Neural crest cell (in vitro differentiated cells): ENCODE measurements at regions not wholly inside any gene's neighbourhood (a gene's known extent, or its start where the extent isn't known, plus 50 kb on each side); places are given as distances from the start of the nearest gene placed in this dataset.

ENCODE experiments used
- DNase-seq: peaks from one replicate; pipeline ENCODE4 v3.0.0; 2021; ENCODE audit warnings: low read depth, mixed read lengths, low spot score
- H3K27ac Mint-ChIP-seq: one replicate; pipeline ENCODE4 v1.8.0; 2021; ENCODE audit warnings: mild to moderate bottlenecking, mixed read lengths; ENCODE audit not compliant: unreplicated experiment
- H3K27me3 Mint-ChIP-seq: 2 replicates; pipeline ENCODE4 v1.8.0; 2021; ENCODE audit warnings: low read depth, mild to moderate bottlenecking, mixed read lengths
- H3K36me3 Mint-ChIP-seq: 2 replicates; pipeline ENCODE4 v1.8.0; 2021; ENCODE audit warnings: low read depth, mild to moderate bottlenecking, mixed read lengths
- H3K4me1 Mint-ChIP-seq: 2 replicates; pipeline ENCODE4 v1.8.0; 2021; ENCODE audit warnings: mixed read lengths
- H3K4me3 Mint-ChIP-seq: one replicate; pipeline ENCODE4 v1.8.0; 2021; ENCODE audit warnings: mild to moderate bottlenecking, mixed read lengths
- H3K9me3 Mint-ChIP-seq: 2 replicates; pipeline ENCODE4 v1.8.0; 2021; ENCODE audit warnings: mixed read lengths
- CTCF ChIP-seq: fragments of 200-600 bp; sonication (generic); conservative IDR thresholded peaks from 2 replicates; pipeline ENCODE4 v1.5.0; 2021; ENCODE audit warnings: antibody characterized with exemption, mild to moderate bottlenecking

- no peak overlapping the region for H3K4me3 Mint-ChIP-seq
- no peaks in the 10 kb centered on the region for H3K4me1 Mint-ChIP-seq
- H3K36me3 Mint-ChIP-seq: peaks cover 13% of the 10 kb centered on the region
- H3K27ac Mint-ChIP-seq: no peak overlapping the region
- peaks cover 3% of the 10 kb centered on the region for H3K27me3 Mint-ChIP-seq
- no peak for DNase-seq
- TF ChIP-seq CTCF: no peak
- peaks cover 20% of the 10 kb centered on the region for H3K9me3 Mint-ChIP-seq
These were observed 229.7 kb upstream of the FOXG1 start for GRCh38 chr14:28536889-28537288.

GRCh38 chr14:28542040-28542439 lies 224.5 kb upstream of the FOXG1 start:
- no peaks in the 10 kb centered on the region for H3K27me3 Mint-ChIP-seq
- H3K4me1 Mint-ChIP-seq: no peaks in the 10 kb centered on the region
- H3K36me3 Mint-ChIP-seq: peaks cover 20% of the 10 kb centered on the region
- no peak for TF ChIP-seq CTCF
- peaks cover 19% of the 10 kb centered on the region for H3K9me3 Mint-ChIP-seq
- no peak for DNase-seq
- no peak overlapping the region for H3K27ac Mint-ChIP-seq
- H3K4me3 Mint-ChIP-seq: no peak overlapping the region

GRCh38 chr14:28565345-28565744 lies 201.2 kb upstream of the FOXG1 start:
- Mint-ChIP-seq H3K36me3 (no peaks in the 10 kb centered on the region), H3K4me1 (no peaks in the 10 kb centered on the region)
- no peak for TF ChIP-seq CTCF

GRCh38 chr14:28570391-28570790 lies 196.2 kb upstream of the FOXG1 start:
- no peaks in the 10 kb centered on the region for H3K27me3 Mint-ChIP-seq
- H3K4me3 Mint-ChIP-seq: no peak overlapping the region
- peaks cover 13% of the 10 kb centered on the region for H3K9me3 Mint-ChIP-seq
- no peaks in the 10 kb centered on the region for H3K4me1 Mint-ChIP-seq
- DNase-seq: no peak
- H3K27ac Mint-ChIP-seq: no peak overlapping the region
- TF ChIP-seq CTCF: no peak
- H3K36me3 Mint-ChIP-seq: peaks cover 2% of the 10 kb centered on the region

More at GRCh38 chr14:28565345-28565744, 201.2 kb upstream of the FOXG1 start:
- no peak for DNase-seq
- no peak overlapping the region for H3K27ac Mint-ChIP-seq
- H3K4me3 Mint-ChIP-seq: no peak overlapping the region
- H3K9me3 Mint-ChIP-seq: peaks cover 2% of the 10 kb centered on the region
- H3K27me3 Mint-ChIP-seq: no peaks in the 10 kb centered on the region

- no peak overlapping the region for H3K27ac Mint-ChIP-seq
- H3K27me3 Mint-ChIP-seq: no peaks in the 10 kb centered on the region
- DNase-seq: no peak
- H3K36me3 Mint-ChIP-seq: peaks cover 2% of the 10 kb centered on the region
- H3K4me1 Mint-ChIP-seq: no peaks in the 10 kb centered on the region
- no peak overlapping the region for H3K4me3 Mint-ChIP-seq
- no peak for TF ChIP-seq CTCF
- H3K9me3 Mint-ChIP-seq: peaks cover 13% of the 10 kb centered on the region
These were observed 195.0 kb upstream of the FOXG1 start for GRCh38 chr14:28571636-28572035.

GRCh38 chr14:28576523-28576922 lies 190.1 kb upstream of the FOXG1 start:
- Mint-ChIP-seq H3K27me3 (no peaks in the 10 kb centered on the region), H3K9me3 (peaks cover 15% of the 10 kb centered on the region), H3K4me1 (peaks cover 5% of the 10 kb centered on the region), H3K36me3 (peaks cover 2% of the 10 kb centered on the region), H3K27ac (no peak overlapping the region), H3K4me3 (no peak overlapping the region)
- TF ChIP-seq CTCF: no peak
- DNase-seq: no peak
